DLD1 (cell line): ENCODE measurements at regions not wholly inside any gene's neighbourhood (a gene's known extent, or its start where the extent isn't known, plus 50 kb on each side); places are given as distances from the start of the nearest gene placed in this dataset.

Source experiments
- in situ Hi-C: cut with HindIII; loops from 2 replicates; pipeline ENCODE4 v1.10.0; 2017; ENCODE audit warnings: low sequenced_read_pairs

DNA sequence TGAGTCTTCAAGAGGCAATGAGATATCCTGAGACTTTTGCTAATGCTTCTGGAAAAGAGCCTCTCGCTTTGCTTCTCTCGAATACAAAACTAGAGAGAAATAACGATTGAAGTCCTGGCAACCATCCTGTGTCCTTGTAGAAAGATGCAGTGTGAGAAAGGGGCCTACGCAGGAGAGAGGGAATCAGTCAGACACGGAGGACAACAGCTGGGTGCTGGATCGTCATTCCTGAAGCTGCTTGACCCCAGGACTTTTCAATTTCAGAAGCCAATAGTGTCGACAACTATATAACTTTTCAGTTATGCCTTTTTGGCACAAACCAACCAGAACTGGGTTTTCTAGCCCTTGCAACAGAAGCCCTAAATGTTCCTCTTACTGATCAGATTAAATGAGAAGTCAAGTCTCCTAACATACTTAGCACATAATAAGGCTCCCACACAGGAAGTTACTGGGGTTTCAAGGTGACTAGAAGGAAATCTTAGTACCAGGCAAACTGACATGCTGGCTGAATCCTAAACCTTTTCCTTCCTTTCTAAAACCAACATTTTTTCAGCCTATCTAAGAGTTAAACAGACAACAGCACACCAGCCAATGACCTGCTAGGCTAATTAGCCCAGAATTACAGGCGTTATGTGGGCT, 755.6 kb downstream of the MED13L start:
- in situ Hi-C loops, result no loop called here

DNA sequence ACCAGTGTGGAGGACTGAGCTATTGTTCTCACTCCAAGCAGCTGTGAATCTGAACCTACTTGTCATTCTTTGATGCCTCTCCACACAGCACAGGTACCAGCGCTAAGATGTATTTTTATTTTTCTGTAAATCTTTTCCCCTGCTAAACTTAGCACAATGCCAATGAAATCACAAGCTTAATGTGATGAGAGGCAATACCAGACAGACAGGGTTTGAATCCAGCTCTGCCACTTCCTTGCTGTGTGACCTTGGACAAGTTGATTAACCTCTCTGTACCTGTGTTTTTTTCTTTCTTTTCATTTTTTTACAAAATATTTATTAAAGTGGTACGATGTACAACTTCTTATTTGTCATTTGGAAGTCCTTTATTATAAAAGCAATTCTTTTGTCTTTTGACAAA, 757.6 kb downstream of the MED13L start:
- in situ Hi-C loops, result no loop called here

- in situ Hi-C loops, result no loop called here
Observed at GRCh38 chr12:115519359-115519758, 758.1 kb downstream of the MED13L start.

DNA sequence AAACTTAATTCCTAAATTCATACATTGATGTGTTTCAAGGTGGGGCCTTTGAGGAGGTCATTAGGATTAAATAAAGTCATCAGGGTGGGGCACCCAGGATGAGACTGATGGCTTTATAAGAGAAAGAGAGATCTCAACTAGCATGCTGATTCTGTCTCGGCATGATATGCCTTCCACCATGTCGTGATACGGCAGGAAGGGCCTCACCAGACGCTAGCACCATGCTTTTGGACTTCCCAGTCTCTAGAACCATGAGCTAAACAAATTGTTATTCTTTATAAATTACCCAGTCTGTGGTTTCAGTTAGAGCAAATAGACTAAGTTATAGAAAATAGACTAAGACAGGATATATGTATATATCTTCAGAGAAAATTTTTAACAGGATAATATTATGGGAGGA, 759.6 kb downstream of the MED13L start:
- in situ Hi-C loops, result no loop called here

GRCh38 chr12:115511986-115512711, 765.3 kb downstream of the MED13L start:
- in situ Hi-C loops, result no loop called here

GRCh38 chr12:115511305-115511704, 766.2 kb downstream of the MED13L start:
- in situ Hi-C loops, result no loop called here

- in situ Hi-C loops, result no loop called here
Observed at GRCh38 chr12:115508990-115509389, 768.5 kb downstream of the MED13L start.

DNA sequence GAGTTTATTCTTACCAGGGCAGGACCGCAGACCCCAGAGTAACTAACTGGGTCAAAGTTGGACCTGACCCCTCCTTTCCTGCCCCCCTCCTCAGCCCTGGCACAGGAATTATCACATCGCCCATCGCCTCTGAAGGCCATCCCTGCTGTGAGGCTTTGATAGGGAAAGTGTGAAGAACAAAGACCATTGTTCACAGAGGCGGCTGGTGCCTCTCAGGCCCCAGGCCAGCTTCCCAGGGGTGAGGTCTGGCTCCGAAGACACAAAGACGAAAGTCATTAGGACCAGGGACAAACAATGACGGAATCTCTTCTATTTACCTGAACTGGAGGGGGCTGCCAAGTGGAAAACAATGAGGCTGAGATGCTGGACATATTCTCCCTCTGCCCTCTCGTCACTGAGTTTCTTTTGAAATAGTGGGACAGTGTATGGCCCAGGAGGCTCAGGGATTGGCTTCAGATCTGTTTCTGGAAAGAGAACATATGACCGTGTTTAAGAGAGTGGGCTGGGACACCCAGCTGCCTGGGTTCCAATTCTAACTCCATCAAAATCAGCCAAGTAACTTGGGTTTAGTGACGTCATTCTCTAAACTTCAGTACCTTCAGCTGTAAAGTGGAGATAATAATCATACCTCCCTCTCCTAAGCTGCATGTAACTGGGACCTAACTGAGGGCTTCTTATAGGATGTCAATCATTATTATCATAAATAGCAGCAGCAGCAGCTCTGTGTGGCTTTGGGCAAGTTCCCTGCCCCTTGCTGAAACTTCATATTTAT, 769.4 kb downstream of the MED13L start:
- in situ Hi-C loops, result no loop called here

- in situ Hi-C loops, result no loop called here
Observed at GRCh38 chr12:115507560-115507889, 770.0 kb downstream of the MED13L start.

DNA sequence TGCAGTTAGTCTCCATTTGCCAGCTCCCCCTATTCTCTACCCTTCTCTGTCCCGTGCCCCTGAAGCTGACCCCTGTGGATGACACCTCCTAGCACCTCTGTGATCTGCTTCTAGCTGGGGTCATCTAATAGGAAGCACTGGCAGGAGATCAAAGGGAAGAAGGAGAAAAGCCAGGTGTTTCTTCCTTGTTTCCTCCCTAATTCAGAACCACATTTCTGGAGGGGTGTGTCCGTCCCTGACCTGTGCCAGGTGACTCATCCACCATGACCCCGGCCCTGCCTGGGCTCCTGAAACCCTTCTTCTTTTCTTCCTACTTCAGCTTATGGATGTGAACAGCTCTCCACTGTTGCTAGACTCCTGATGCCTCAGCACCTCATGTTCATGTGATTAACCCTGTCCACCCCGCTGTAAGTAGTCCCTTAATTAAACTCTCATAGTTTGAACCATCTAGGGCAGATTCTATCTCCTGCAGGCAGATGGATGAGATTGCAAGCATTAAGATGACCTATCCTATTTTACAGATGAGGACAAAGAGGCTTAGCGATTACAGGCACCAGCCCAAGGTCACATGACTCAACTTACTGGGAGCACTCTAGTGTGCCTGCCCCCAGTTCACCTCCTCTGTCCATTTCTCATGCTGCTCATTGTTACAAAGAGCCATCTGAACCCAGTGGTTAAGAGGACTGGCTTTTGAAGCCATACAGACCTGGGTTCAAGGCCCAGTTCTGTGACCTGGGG, 770.5 kb downstream of the MED13L start:
- in situ Hi-C loops, result no loop called here

DNA sequence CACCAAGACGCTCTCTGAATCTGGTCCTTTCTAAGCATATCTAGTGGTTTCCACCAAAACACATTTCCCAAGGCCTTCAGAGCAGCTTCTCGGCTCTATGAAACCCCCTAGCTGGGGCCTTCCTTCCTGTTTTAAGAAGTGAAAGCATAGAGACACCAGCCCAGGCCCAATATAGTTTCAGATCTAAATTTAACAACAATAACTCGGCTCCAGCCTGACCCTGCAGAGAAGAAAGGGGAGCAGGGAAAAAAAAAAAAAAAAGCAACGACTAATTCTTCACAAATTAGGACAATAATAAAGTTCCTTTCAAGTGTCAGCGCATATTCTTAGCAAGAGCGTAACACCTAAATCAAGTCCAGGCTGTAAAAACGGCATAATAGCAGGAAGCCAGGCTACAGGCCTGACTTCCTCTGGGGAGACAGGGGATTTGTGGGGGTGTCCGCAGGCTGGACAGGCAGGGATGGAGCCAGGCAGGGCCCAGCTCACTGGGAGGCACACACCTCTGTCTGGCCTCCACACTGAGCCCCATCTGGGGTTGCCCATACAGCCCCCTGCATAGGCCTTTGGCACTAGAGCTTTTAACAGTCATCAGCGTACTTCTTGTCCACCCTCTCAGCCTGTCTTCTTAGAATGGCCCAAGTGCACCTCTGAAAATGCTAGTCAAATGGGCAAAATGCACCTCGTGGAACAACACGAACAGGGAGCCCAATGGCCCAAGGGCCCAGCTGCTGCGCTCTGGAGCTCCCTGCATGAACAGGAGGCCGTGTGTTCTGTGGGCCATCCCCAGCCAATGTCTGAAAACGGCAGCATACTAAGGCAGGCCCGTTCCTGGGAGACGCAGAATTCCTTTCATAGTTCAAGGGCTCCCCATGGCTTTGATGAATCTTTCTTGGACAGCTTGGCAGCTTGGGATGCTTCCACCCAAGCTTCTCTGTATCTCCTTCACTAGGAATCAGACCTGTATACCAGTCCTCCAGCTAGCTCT, 772.9 kb downstream of the MED13L start:
- in situ Hi-C loops, result no loop called here

DNA sequence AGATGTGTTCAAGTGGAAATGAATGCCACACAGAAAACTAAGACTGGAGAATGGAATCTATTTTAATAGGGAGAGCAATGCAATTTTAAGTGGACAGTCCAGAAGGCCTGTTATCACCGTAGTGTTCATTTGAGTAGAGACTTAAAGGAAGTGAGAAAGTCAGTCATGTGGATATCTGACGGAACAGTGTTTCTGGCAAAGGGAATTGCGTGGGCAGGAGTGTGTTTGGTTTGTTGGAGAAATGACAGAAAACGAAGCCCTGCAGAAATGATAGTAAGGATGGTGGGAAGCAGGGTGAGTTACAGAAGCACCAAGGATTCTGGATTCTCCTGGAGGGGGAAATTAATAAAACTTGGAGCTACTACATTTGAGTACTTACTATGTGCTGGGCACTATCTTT, 776.6 kb downstream of the MED13L start:
- in situ Hi-C loops, result no loop called here

GRCh38 chr12:115495300-115495699, 782.2 kb downstream of the MED13L start:
- in situ Hi-C loops, result no loop called here

DNA sequence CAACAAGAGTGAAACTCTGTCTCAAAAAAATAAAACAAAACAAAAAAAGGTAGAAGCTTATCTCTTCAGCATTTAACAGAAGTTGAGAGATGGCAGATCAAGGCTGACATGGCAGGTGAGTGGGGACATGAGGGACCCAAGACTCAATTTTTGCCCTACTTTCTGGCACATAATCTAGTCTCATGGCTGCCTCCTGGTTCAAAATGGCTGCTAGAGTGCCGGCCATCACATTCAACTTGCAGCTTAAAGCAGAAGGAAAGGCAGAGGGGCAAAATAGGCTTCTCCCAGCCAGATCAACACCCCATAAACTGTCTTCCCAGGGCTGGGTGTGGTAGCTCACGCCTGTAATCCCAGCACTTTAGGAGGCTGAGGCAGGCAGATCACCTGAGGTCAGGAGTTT, 784.9 kb downstream of the MED13L start:
- in situ Hi-C loops, result no loop called here

- in situ Hi-C loops, result no loop called here
Observed at GRCh38 chr12:115491511-115492250, 785.8 kb downstream of the MED13L start.

GRCh38 chr12:115489253-115489652, 788.2 kb downstream of the MED13L start:
- in situ Hi-C loops, result no loop called here

- in situ Hi-C loops, result no loop called here
Observed at GRCh38 chr12:115485967-115486366, 791.5 kb downstream of the MED13L start.

GRCh38 chr12:115485503-115485902, 792.0 kb downstream of the MED13L start:
- in situ Hi-C loops, result no loop called here

DNA sequence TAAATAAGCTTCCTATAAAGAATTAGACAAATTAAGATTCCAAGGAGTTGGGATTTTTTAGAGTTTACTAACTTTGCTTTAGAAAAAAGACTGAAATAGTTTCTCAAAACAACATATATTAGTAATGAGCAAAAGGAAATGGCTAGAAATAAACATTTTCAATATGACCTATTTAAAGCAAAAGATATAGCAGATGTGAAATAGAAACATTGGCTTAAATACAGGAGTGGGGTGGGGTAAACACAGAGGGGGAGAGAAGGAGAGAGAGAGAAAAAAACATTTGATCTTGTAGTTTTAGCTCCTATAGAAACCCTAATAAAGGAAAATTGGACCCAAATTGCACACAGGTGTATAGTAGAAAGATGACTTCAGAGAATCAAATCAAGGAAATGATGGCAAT, 794.5 kb downstream of the MED13L start:
- in situ Hi-C loops, result no loop called here

- in situ Hi-C loops, result no loop called here
Observed at GRCh38 chr12:115481141-115481540, 796.4 kb downstream of the MED13L start.
